A673 (cell line): ENCODE measurements at regions not wholly inside any gene's neighbourhood (a gene's known extent, or its start where the extent isn't known, plus 50 kb on each side); places are given as distances from the start of the nearest gene placed in this dataset.
"Not testable (repeated sequence)": the region's sequence is repeated elsewhere in the genome, so short reads cannot be mapped to it uniquely, and the experiment has no call there.

Source experiments
- BruUV-seq: library from RNA; stranded (reverse); fragments of 400-500 nt; replicated peaks from 2 replicates; lab custom pipeline; 2021; lab: Mats Ljungman, UMichigan
- CTCF ChIA-PET: fragments of 300-600 bp; sonication (Branson Sonifier 250); formaldehyde crosslinking; loops from one replicate; lab custom pipeline; 2022; ENCODE audit warnings: antibody characterized with exemption; lab: Charles Lee
- POLR2A ChIA-PET: fragments of 300-600 bp; sonication (Branson Sonifier 250); formaldehyde crosslinking; loops from one replicate; lab custom pipeline; 2022; ENCODE audit warnings: antibody characterized with exemption; ENCODE audit not compliant: low non-redundant PET; lab: Charles Lee
- DNase-seq: peaks from one replicate; pipeline ENCODE4 v3.0.0-alpha.2; 2015; ENCODE audit warnings: low spot score
- H3K27ac ChIP-seq: fragments of 200-600 bp; sonication (generic); 2 replicates; pipeline ENCODE4 v1.5.1; 2016; ENCODE audit warnings: mixed run types, low read depth, mild to moderate bottlenecking, mixed read lengths, antibody characterized with exemption, low read length; ENCODE audit not compliant: poor library complexity, severe bottlenecking
- H3K27me3 ChIP-seq: fragments of 200-600 bp; sonication (generic); replicated peaks from 2 replicates; pipeline ENCODE4 v1.6.1; 2017; ENCODE audit warnings: mixed run types, low read depth, mild to moderate bottlenecking, mixed read lengths, antibody characterized with exemption, low read length; ENCODE audit not compliant: insufficient read depth, poor library complexity
- H3K36me3 ChIP-seq: fragments of 200-600 bp; sonication (generic); 2 replicates; pipeline ENCODE4 v1.6.1; 2016; ENCODE audit warnings: mixed run types, mild to moderate bottlenecking, mixed read lengths, antibody characterized with exemption, low read length; ENCODE audit not compliant: insufficient read depth, poor library complexity, severe bottlenecking
- H3K4me1 ChIP-seq: fragments of 200-600 bp; sonication (generic); 2 replicates; pipeline ENCODE4 v1.6.1; 2017; ENCODE audit warnings: mixed run types, mild to moderate bottlenecking, mixed read lengths, antibody characterized with exemption, low read length; ENCODE audit not compliant: insufficient read depth, poor library complexity, severe bottlenecking
- H3K4me3 ChIP-seq: fragments of 200-600 bp; sonication (generic); 2 replicates; pipeline ENCODE4 v1.5.1; 2016; ENCODE audit warnings: low read depth, mixed run types, mild to moderate bottlenecking, mixed read lengths, low read length; ENCODE audit not compliant: poor library complexity, severe bottlenecking
- H3K9me3 ChIP-seq: fragments of 200-600 bp; sonication (generic); 2 replicates; pipeline ENCODE4 v1.6.1; 2016; ENCODE audit warnings: mixed run types, low read depth, mild to moderate bottlenecking, mixed read lengths, antibody characterized with exemption, low read length; ENCODE audit not compliant: poor library complexity, severe bottlenecking
- CTCF ChIP-seq: fragments of 300-800, 200-600 bp; sonication (generic); conservative IDR thresholded peaks from 2 replicates; pipeline ENCODE4 v1.5.1; 2017; ENCODE audit warnings: low read depth, mild to moderate bottlenecking, antibody characterized with exemption, low read length, moderate library complexity, mixed read lengths
- EZH2 ChIP-seq: fragments of 200-600 bp; sonication (generic); IDR thresholded peaks from 2 replicates; pipeline ENCODE4 v1.6.1; 2017; ENCODE audit warnings: borderline replicate concordance, low read depth, mild to moderate bottlenecking, mixed read lengths, antibody characterized with exemption, low read length; ENCODE audit not compliant: poor library complexity, severe bottlenecking
- intact Hi-C: fragments of 100-400 bp; cut with micrococcal nuclease; formaldehyde crosslinking; loops from one replicate; pipeline ENCODE4 v1.10.0; 2022; ENCODE audit not compliant: unreplicated experiment

- H3K27ac ChIP-seq = no peak overlapping the region
- peak; percentile 55 for DNase-seq
- H3K4me3 ChIP-seq = no peak overlapping the region
- H3K4me1 ChIP-seq = peaks cover 5% of the 10 kb centered on the region
- intact Hi-C loops = loop anchor here (10.0 kb wide), 1 partner anchor 317 kb away; no protein-coding TSS in a partner anchor
- no TSS peak for BruUV-seq
- no peaks in the 10 kb centered on the region for H3K9me3 ChIP-seq
- H3K27me3 ChIP-seq = no peaks in the 10 kb centered on the region
- H3K36me3 ChIP-seq = no peaks in the 10 kb centered on the region
- ChIA-PET POLR2A (no interaction called here), CTCF (interaction anchor here (0.5 kb wide), 1 partner anchor 202 kb away, joined by 4 read pairs; no protein-coding TSS in a partner anchor)
- no peak for TF ChIP-seq EZH2
- TF ChIP-seq CTCF = peak; percentile 52; the same call in 1 of the 2 replicates
Measured at GRCh38 chr18:66872277-66872676, 268.4 kb upstream of the CDH19 start.

DNA sequence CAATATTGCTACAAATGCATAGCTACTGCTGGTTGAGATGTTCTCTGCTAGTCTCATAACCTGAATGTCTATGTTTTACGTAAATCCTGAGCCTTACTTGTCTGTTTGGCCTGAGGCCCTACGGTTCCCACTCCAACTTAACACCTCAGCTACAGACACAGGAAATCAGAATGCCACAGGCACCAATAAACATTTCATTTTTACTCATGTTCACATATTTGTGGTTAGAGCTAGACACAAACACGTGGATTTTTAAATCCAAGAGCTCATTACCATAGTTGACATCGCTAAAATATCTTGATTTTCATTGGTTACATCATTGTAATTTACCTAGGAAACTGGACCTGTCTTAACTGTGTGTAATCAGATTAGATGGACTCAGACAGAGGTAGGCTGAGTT is 263.8 kb upstream of the CDH19 start:
- ChIA-PET POLR2A (no interaction called here), CTCF (no interaction called here)
- TF ChIP-seq EZH2 (no peak), CTCF (no peak)
- intact Hi-C loops = no loop called here
- H3K4me3 ChIP-seq = no peak overlapping the region
- H3K4me1 ChIP-seq = peaks cover 5% of the 10 kb centered on the region
- H3K36me3 ChIP-seq = no peaks in the 10 kb centered on the region
- H3K9me3 ChIP-seq = no peaks in the 10 kb centered on the region
- no TSS peak for BruUV-seq
- H3K27ac ChIP-seq = no peak overlapping the region
- peak; percentile 6 for DNase-seq
- no peaks in the 10 kb centered on the region for H3K27me3 ChIP-seq

GRCh38 chr18:66866427-66866940 is 262.6 kb upstream of the CDH19 start:
- DNase-seq, H3K36me3 ChIP-seq, BruUV-seq, H3K27me3 ChIP-seq, H3K9me3 ChIP-seq, H3K4me1 ChIP-seq, POLR2A ChIA-PET, H3K27ac ChIP-seq, intact Hi-C loops, H3K4me3 ChIP-seq, CTCF ChIA-PET: not testable (repeated sequence)
